H1 (cell line): ENCODE measurements at regions not wholly inside any gene's neighbourhood (a gene's known extent, or its start where the extent isn't known, plus 50 kb on each side); places are given as distances from the start of the nearest gene placed in this dataset.

Experiments used
- CTCF ChIA-PET: fragments of 300-600 bp; sonication (Branson Sonifier 250); formaldehyde crosslinking; loops from one replicate; lab custom pipeline; 2021; ENCODE audit not compliant: partially characterized antibody; lab: Charles Lee
- POLR2A ChIA-PET: fragments of 300-600 bp; sonication (Branson Sonifier 250); formaldehyde crosslinking; loops from one replicate; lab custom pipeline; 2021; ENCODE audit warnings: inconsistent platforms; ENCODE audit not compliant: partially characterized antibody; lab: Charles Lee
- DNase-seq, 2 experiments: peaks; one replicate each; pipeline versions ENCODE4 v3.0.0 to v3.0.0-alpha.2; 2010 to 2022; ENCODE audit warnings: low spot score in 2 of 2, low read depth in 1 of 2, mixed read lengths in 1 of 2
- FAIRE-seq: peaks from 2 replicates; lab custom pipeline; 2011; peaks lifted over from hg19 to GRCh38; lab: Jason Lieb, UNC
- H2AFZ ChIP-seq: 2 replicates; pipeline ENCODE4 v1.8.1; 2012; ENCODE audit warnings: low read length, inconsistent platforms
- H2AK5ac ChIP-seq: 2 replicates; pipeline ENCODE4 v1.6.1; 2013; ENCODE audit warnings: low read depth, low read length
- H2BK120ac ChIP-seq: replicated peaks from 2 replicates; pipeline ENCODE3; 2013; ENCODE audit warnings: low read depth, low read length, inconsistent platforms
- H2BK12ac ChIP-seq: 2 replicates; pipeline ENCODE4 v1.6.1; 2013; ENCODE audit warnings: low read depth, low read length
- H2BK15ac ChIP-seq: 2 replicates; pipeline ENCODE4 v1.6.1; 2013; ENCODE audit warnings: low read length
- H2BK20ac ChIP-seq: 2 replicates; pipeline ENCODE4 v1.6.1; 2013; ENCODE audit warnings: low read length
- H2BK5ac ChIP-seq: 2 replicates; pipeline ENCODE4 v1.6.1; 2013; ENCODE audit warnings: low read depth, low read length
- H3K14ac ChIP-seq: 2 replicates; pipeline ENCODE4 v1.6.1; 2013; ENCODE audit warnings: inconsistent platforms; ENCODE audit not compliant: insufficient read length
- H3K18ac ChIP-seq: 2 replicates; pipeline ENCODE4 v1.6.1; 2013; ENCODE audit warnings: low read length; ENCODE audit errors: extremely low read depth
- H3K23ac ChIP-seq: 2 replicates; pipeline ENCODE4 v1.6.1; 2013; ENCODE audit warnings: inconsistent platforms; ENCODE audit not compliant: insufficient read length
- H3K23me2 ChIP-seq: 2 replicates; pipeline ENCODE4 v1.6.1; 2013; ENCODE audit warnings: low read depth, low read length
- H3K27ac ChIP-seq: 2 replicates; pipeline ENCODE4 v1.6.1; 2011; ENCODE audit warnings: low read depth, low read length, inconsistent platforms
- H3K27me3 ChIP-seq, 4 experiments: replicated peaks in 1 of 4; 1 replicate in 1 of 4; 2 replicates in 3 of 4; pipeline versions ENCODE4 v1.6.1 to v1.8.1; 2011 to 2013; ENCODE audit warnings: low read length in 3 of 4, mild to moderate bottlenecking in 3 of 4, inconsistent platforms in 2 of 4, mixed read lengths in 2 of 4, moderate library complexity in 1 of 4; ENCODE audit not compliant: control insufficient read depth in 3 of 4, insufficient read depth in 3 of 4; ENCODE audit errors: extremely low read depth in 1 of 4
- H3K36me3 ChIP-seq, 4 experiments: 2 replicates each; pipeline versions ENCODE4 v1.6.1 to v1.8.1; 2011 to 2013; ENCODE audit warnings: mild to moderate bottlenecking in 4 of 4, low read length in 3 of 4, moderate library complexity in 2 of 4, control low read depth in 1 of 4, inconsistent platforms in 1 of 4; ENCODE audit not compliant: insufficient read depth in 4 of 4, control insufficient read depth in 2 of 4
- H3K4ac ChIP-seq: replicated peaks from 2 replicates; pipeline ENCODE3; 2013; ENCODE audit warnings: low read length, low read depth, mixed read lengths, inconsistent platforms; ENCODE audit not compliant: insufficient read length
- H3K4me1 ChIP-seq, 4 experiments: replicated peaks in 1 of 4; 1 replicate in 1 of 4; 2 replicates in 3 of 4; pipeline versions ENCODE4 v1.6.1 to v1.8.1; 2011 to 2013; ENCODE audit warnings: low read length in 3 of 4, inconsistent platforms in 2 of 4, mixed read lengths in 1 of 4; ENCODE audit not compliant: insufficient read depth in 4 of 4, control insufficient read depth in 3 of 4
- H3K4me2 ChIP-seq, 2 experiments: 2 replicates each; pipeline versions ENCODE4 v1.6.1 to v1.8.1; 2011 to 2013; ENCODE audit warnings: low read depth in 2 of 2, low read length in 2 of 2, control low read depth in 1 of 2, inconsistent platforms in 1 of 2, mild to moderate bottlenecking in 1 of 2; ENCODE audit not compliant: insufficient read depth in 1 of 2
- H3K4me3 ChIP-seq, 4 experiments: fragments of 200-600, 300-600 bp in 1 of 4; sonication (generic), shearing (Covaris generic), sonication (Bioruptor Twin) in 1 of 4; 2 replicates each; pipeline versions ENCODE4 v1.5.1 to v1.8.1; 2011 to 2016; ENCODE audit warnings: low read length in 4 of 4, low read depth in 3 of 4, control low read depth in 2 of 4, inconsistent platforms in 2 of 4, mild to moderate bottlenecking in 2 of 4, mixed read lengths in 1 of 4, moderate library complexity in 1 of 4; ENCODE audit not compliant: insufficient read depth in 2 of 4; ENCODE audit errors: extremely low read depth in 1 of 4
- H3K56ac ChIP-seq: replicated peaks from 2 replicates; pipeline ENCODE3; 2013; ENCODE audit warnings: low read depth, mild to moderate bottlenecking, mixed read lengths, low read length, inconsistent platforms; ENCODE audit not compliant: insufficient read length
- H3K79me1 ChIP-seq: 2 replicates; pipeline ENCODE4 v1.6.1; 2013; ENCODE audit warnings: low read depth, low read length, control low read depth
- H3K79me2 ChIP-seq, 2 experiments: 2 replicates each; pipeline versions ENCODE4 v1.6.1 to v1.8.1; 2012 to 2013; ENCODE audit warnings: low read length in 2 of 2, mild to moderate bottlenecking in 2 of 2, inconsistent platforms in 1 of 2; ENCODE audit not compliant: insufficient read depth in 2 of 2, control insufficient read depth in 1 of 2
- H3K9ac ChIP-seq, 4 experiments: replicated peaks in 1 of 4; 1 replicate in 1 of 4; 2 replicates in 3 of 4; pipeline versions ENCODE4 v1.6.1 to v1.8.1; 2011 to 2013; ENCODE audit warnings: low read depth in 3 of 4, low read length in 3 of 4, control low read depth in 2 of 4, mild to moderate bottlenecking in 2 of 4, moderate library complexity in 2 of 4, inconsistent platforms in 1 of 4; ENCODE audit errors: extremely low read depth in 1 of 4
- H3K9me3 ChIP-seq, 2 experiments: 2 replicates each; pipeline versions ENCODE4 v1.6.1 to v1.8.1; 2012 to 2013; ENCODE audit warnings: mild to moderate bottlenecking in 2 of 2, moderate library complexity in 2 of 2, control low read depth in 1 of 2, inconsistent platforms in 1 of 2, low read depth in 1 of 2, low read length in 1 of 2, mixed read lengths in 1 of 2; ENCODE audit not compliant: insufficient read depth in 2 of 2
- H4K20me1 ChIP-seq, 2 experiments: replicated peaks in 1 of 2; 2 replicates each; pipeline versions ENCODE3 to v1.8.1; 2011 to 2013; ENCODE audit warnings: inconsistent platforms in 2 of 2, low read length in 2 of 2, mild to moderate bottlenecking in 1 of 2; ENCODE audit not compliant: insufficient read depth in 2 of 2, control insufficient read depth in 1 of 2
- H4K5ac ChIP-seq: 2 replicates; pipeline ENCODE4 v1.6.1; 2013; ENCODE audit warnings: low read length, low read depth, mixed read lengths, inconsistent platforms; ENCODE audit not compliant: insufficient read length
- H4K8ac ChIP-seq: 2 replicates; pipeline ENCODE4 v1.8.0; 2013; ENCODE audit warnings: mild to moderate bottlenecking, moderate library complexity, low read length, inconsistent platforms; ENCODE audit not compliant: insufficient read depth; ENCODE audit errors: extremely low read depth
- H4K91ac ChIP-seq: replicated peaks from 2 replicates; pipeline ENCODE3; 2013; ENCODE audit warnings: low read length, mixed read lengths, inconsistent platforms; ENCODE audit not compliant: insufficient read length
- ATF2 ChIP-seq: IDR thresholded peaks from 2 replicates; pipeline ENCODE4 v1.6.1; 2012; ENCODE audit warnings: low read length, inconsistent platforms
- CEBPB ChIP-seq: IDR thresholded peaks from 2 replicates; pipeline ENCODE4 v1.6.1; 2012; ENCODE audit warnings: low read depth, low read length
- KDM5A ChIP-seq: fragments of 200-600 bp; IDR thresholded peaks from 2 replicates; pipeline ENCODE4 v1.7.1; 2012; ENCODE audit warnings: mild to moderate bottlenecking, low read length, inconsistent platforms, mixed read lengths
- NRF1 ChIP-seq: IDR thresholded peaks from 2 replicates; pipeline ENCODE4 v1.6.1; 2011; ENCODE audit warnings: mild to moderate bottlenecking, low read depth, low read length, improper control_type of control experiment
- SUZ12 ChIP-seq: fragments of 200-600 bp; sonication (generic); IDR thresholded peaks from 2 replicates; pipeline ENCODE4 v1.6.1; 2012; ENCODE audit warnings: mild to moderate bottlenecking, inconsistent platforms, low read length, moderate library complexity, mixed read lengths
- USF2 ChIP-seq: IDR thresholded peaks from 2 replicates; pipeline ENCODE4 v1.6.1; 2011; ENCODE audit warnings: low read length, improper control_type of control experiment
- YY1 ChIP-seq: IDR thresholded peaks from 2 replicates; pipeline ENCODE4 v1.6.1; 2011; ENCODE audit warnings: low read depth, mild to moderate bottlenecking, low read length
- WGBS, 2 experiments: shearing (Covaris generic) in 1 of 2; methylation state at CpG; one replicate each; pipeline versions ENCODE4 v1.1.6 to v1.1.7; 2013 to 2015; ENCODE audit warnings: low lambda C conversion rate in 2 of 2, mixed read lengths in 2 of 2, inconsistent platforms in 1 of 2, low coverage in 1 of 2, missing lambda C conversion rate in 1 of 2; ENCODE audit not compliant: insufficient replicate concordance in 2 of 2, insufficient coverage in 1 of 2, insufficient read length in 1 of 2; ENCODE audit errors: extremely low coverage in 1 of 2, missing lambda C conversion rate in 1 of 2; 5-methylcytosine and 5-hydroxymethylcytosine counted together

GRCh38 chr3:101994386-101994785 lies 145.1 kb downstream of the NFKBIZ start:
- H3K18ac ChIP-seq = no peak overlapping the region
- H3K9me3 ChIP-seq = no peaks in the 10 kb centered on the region
- H2BK15ac ChIP-seq = no peak overlapping the region
- no peaks in the 10 kb centered on the region for H3K27me3 ChIP-seq
- H3K27ac ChIP-seq = no peak overlapping the region
- H3K79me1 ChIP-seq = no peaks in the 10 kb centered on the region
- no peaks in the 10 kb centered on the region for H3K36me3 ChIP-seq
- no peak overlapping the region for H3K14ac ChIP-seq
- no peak overlapping the region for H3K4me2 ChIP-seq
- no peaks in the 10 kb centered on the region for H4K20me1 ChIP-seq
- no peak overlapping the region for H3K56ac ChIP-seq
- no peak for TF ChIP-seq NRF1
- TF ChIP-seq KDM5A = no peak
- TF ChIP-seq CEBPB = no peak
- no peak for TF ChIP-seq USF2
- no peak for TF ChIP-seq ATF2
- TF ChIP-seq SUZ12 = no peak
- TF ChIP-seq YY1 = no peak
- H3K79me2 ChIP-seq = no peaks in the 10 kb centered on the region
- H3K23ac ChIP-seq = no peak overlapping the region
- H2BK12ac ChIP-seq = no peak overlapping the region
- FAIRE-seq (no peak), DNase-seq (no peak)
- no peak overlapping the region for H2BK5ac ChIP-seq
- no peak overlapping the region for H3K9ac ChIP-seq
- no peak overlapping the region for H3K4ac ChIP-seq
- H4K5ac ChIP-seq = no peak overlapping the region
- H2AFZ ChIP-seq = no peak overlapping the region
- H3K4me3 ChIP-seq = no peak overlapping the region
- H2BK120ac ChIP-seq = no peak overlapping the region
- no peak overlapping the region for H2BK20ac ChIP-seq
- no peaks in the 10 kb centered on the region for H3K4me1 ChIP-seq
- no peak overlapping the region for H4K91ac ChIP-seq
- no peaks in the 10 kb centered on the region for H3K23me2 ChIP-seq
- no peak overlapping the region for H4K8ac ChIP-seq
- POLR2A ChIA-PET = no interaction called here
- H2AK5ac ChIP-seq = no peak overlapping the region
- CTCF ChIA-PET = no interaction called here
- 81% methylated on average over 3 of the region's 3 CpGs; no CpG with 5 or more reads in 1 of the 2 experiments for WGBS, 2 experiments
